ENCODE measurements at regions not wholly inside any gene's neighbourhood (a gene's known extent, or its start where the extent isn't known, plus 50 kb on each side); places are given as distances from the start of the nearest gene placed in this dataset.
"Not testable (repeated sequence)": the region's sequence is repeated elsewhere in the genome, so short reads cannot be mapped to it uniquely, and the experiment has no call there.

DNA sequence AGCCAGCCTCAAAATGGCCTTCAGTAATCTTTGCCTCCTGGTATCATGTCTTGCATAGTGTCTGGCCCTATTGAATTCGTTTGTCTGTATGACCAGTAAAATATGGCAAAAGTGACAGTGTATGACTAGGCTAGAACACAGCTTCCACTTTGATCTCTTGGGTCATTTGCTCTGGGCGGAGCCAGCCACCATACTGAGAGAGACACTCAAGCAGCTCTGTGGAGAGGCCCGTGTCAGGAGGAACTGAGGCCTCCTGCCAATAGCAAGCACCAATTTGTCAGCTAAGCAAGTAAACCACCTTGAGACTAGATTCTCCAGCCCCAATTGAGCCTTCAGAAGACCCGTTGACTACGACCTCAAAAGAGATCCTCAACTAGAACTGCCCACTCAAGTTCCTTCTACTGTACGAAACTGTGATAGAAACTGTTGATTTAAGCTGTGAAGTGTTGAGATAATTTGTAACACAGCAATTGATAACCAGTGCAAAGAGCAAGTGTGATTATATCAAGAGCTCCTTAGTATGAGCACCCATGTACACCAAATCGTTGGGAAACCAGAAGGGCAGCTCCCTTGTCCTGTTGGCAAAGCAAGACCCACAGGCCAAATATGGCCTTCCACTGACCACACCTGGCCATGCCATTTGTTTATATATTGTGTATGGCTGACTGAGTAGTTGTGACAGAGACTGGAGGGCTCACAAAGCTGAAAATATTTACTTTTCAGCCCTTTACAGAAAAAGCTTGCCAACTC, 52.7 kb upstream of the SERBP1 start:
- DNase-seq: no peak

DNA sequence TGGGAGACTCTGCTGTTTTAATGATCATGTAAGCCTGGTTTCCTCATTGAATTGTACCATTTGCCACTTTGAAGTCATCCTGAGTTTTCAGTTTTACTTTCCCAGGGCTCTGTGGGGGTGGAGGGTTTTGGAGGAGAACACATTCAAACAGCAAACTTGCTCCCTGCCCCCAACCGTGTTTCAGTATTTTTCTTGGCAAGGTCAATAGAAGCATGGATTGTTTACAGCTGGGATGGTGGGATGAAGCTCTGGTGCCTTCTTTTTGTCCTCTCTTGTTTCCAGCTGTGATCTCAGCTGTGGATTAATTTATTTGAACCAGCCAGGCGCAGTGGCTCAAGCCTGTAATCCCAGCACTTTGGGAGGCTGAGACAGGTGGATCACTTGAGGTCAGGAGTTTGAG, 54.3 kb upstream of the SERBP1 start:
- no peak for DNase-seq

DNA sequence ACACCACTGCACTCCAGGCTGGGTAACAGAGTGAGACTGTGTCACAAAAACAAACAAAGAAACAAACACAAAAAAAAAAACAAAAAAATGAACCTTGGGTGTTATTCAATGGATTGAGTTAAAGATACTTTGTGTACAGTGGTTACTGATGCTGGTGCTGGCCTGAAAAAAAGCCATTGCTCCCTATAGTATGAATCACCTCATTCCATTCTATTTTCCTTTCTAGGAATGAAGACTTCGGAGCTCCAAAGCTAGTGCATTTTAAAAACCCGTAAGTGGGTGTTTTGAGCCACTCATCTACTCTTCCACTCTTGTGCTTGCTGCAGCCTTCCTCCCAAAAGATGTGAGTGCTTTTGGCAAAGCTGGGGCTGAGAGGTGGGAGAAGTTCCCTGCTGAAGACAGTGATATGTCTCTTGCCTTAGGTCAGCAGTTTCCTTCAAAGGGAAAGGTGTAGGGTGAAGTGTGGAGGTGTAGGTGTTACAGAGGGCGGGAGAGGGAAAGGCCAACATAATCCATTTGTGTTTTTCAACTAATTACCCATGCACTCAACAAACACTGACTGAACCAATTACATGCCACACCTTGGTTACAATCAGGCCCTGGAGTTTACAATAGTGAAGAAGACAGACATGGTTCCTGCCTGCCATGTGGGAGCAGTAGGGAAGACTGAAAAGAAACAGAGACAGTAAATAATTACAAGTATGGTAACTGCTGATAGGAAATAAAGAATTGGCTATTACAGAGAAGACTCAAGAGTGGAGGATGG, 55.0 kb upstream of the SERBP1 start:
- no peak for DNase-seq

DNA sequence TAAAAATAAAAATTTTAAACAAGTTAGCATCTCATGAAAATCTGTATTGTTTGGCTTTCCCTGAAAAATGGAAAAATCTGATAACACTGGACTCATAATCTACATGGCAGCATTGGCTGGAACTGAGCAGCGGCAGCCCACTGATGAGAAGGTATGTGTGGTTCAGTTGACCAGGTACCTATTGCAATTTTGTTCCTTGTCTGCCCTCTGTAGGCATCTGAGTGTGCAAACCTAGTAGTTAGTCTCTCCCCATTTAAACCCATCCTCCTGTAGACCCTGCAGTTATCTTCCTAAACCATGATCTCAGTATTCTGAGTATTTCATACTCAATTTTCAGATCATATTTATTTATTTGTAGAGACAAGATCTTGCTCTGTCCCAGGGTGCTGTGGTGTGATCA, 59.4 kb upstream of the SERBP1 start:
- DNase-seq: peak in 1 of 2 experiments; percentile 26

DNA sequence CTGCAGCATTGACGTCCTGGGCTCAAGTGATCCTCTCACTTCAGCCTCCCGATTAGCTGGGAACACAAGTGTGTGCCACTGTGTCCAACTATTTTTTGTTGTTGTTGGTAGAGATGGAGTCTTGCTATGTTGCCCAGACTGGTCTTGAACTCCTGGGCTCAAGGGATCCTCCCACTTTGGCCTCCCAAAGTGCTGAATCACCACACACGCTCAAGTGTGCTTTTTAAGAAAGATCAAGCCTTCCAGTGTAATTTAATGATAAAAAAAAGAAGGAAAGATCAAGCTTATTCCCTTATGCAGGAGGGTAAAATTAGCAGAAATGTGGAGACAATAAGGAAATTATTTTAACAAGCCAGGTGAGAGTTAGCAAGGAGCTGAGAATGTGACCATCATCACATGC, 61.1 kb upstream of the SERBP1 start:
- DNase-seq: no peak

DNA sequence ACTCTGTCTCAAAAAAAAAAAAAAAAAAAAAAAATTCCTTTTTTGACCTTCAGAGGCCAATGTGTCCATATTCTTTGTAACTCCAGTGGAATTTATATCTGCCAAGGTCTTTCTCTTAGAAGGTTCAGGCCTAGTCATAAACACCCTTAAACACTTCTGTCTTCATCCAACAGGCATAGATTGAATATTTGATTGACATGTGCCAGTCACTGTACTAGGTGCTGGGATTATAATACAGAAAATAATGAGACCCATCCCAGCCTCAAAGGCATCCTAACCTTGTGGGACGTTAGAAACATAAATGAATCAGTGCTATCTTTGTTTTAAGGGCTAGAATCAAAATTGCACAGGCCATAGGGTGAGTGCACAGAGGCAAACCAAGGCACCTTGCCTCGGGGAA, 62.9 kb upstream of the SERBP1 start:
- DNase-seq: no peak

DNA sequence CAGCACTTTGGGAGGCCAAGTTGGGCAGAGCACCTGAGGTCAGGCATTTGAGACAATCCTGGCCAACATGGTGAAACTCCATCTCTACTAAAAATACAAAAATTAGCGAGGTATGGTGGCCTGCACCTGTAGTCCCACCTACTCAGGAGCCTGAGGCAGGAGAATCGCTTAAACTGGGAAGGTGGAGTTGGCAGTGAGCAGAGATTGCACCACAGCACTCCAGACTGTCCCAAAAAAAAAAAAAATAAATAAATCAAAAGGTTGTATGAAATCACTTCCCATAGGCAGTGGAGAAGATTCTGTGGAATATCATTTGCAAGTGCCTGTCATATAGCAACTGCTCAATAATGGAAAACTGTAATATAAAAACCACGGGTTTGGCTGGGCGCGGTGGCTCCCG, 65.1 kb upstream of the SERBP1 start:
- DNase-seq: no peak

DNA sequence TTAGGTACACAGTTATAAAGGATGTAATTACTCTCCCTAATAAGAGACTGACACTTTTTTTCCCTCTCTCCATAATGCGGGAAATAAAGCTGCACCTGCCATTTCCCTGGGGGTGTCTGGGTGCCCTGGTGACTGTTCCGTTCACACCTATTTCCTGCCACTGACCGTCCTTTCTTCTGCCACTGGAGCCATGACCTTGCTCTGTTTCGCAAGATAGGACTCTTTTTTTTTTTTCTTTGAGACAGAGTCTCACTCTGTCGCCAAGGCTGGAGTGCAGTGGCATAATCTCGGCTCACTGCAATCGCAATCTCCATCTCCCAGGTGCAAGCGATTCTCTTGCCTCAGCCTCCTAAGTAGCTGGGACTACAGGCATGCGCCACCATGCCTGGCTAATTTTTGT, 66.1 kb upstream of the SERBP1 start:
- DNase-seq: no peak

DNA sequence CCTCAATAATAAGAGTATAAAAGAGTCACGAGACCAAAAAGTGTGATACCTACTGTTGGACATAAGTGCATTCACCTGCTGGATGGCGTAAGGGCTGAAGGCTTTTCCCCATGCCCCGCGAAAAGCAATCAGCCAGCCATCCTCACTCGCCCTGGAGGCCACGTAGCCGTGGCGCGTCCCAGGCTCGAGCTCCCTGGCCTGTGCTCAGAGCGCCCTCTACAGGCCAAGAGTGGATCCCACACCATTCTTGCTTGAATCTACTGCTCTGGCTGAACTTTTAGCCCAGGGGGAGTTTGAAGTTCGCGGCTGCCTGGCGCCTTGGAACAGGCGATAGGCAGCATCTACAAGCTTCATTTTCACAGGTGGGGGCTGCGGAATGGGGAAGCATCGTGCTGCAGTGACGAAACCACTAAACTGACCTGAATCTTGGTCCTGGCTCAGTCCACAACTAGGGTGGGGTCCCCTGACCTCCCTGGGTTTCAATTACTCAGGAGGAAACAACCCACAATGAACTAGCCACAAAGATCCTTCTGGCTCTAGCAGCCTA, 70.3 kb upstream of the SERBP1 start:
- DNase-seq: peak; percentile 82 to 90

DNA sequence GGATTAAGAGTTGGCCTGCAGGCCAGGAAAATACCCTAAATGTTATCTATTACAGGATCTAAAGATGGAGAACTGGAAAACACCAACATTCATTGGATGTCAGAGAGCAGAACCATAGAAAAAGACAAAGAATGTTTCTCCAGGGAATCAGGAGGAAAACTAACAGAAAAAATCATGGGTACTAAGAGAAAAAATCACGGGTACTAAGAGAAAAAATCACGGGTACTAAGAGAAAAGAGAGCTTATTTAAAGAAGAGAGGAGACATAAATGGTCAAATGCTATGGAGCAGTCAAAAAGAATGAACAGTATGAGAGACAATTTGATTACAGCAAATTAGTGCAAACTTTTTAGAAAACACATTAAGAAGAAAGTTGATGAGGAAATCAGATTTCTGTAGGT, 73.8 kb upstream of the SERBP1 start:
- DNase-seq: no peak

DNA sequence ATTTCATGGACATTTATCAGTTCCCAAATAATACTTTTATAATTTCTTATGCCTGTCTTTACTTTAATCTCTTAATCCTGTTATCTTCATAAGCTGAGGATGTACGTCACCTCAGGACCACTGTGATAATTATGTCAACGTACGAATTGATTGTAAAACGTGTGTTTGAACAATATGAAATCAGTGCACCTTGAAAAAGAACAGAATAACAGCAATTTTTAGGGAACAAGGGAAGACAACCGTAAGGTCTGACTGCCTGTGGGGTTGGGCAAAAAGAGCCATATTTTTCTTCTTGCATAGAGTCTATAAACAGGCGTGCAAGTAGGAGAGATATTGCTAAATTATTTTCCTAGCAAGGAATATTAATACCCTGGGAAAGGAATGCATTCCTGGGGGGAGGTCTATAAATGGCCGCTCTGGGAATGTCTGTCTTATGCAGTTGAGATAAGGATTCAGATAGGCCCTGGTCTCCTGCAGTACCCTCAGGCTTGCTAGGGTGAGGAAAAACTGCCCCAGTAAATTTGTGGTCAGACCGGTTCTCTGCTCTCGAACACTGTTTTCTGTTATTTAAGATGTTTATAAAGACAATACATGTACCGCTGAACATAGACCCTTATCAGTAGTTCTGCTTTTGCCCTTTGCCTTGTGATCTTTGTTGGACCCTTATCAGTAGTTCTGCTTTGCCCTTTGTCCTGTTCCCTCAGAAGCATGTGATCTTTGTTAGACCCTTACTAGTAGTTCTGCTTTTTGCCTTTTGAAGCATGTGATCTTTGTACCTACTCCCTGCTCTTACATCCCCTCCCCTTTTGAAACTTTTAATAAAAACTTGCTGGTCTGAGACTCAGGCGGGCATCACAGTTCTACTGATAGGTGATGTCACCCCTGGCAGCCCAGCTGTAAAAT, 83.4 kb upstream of the SERBP1 start:
- not testable (repeated sequence) for DNase-seq

DNA sequence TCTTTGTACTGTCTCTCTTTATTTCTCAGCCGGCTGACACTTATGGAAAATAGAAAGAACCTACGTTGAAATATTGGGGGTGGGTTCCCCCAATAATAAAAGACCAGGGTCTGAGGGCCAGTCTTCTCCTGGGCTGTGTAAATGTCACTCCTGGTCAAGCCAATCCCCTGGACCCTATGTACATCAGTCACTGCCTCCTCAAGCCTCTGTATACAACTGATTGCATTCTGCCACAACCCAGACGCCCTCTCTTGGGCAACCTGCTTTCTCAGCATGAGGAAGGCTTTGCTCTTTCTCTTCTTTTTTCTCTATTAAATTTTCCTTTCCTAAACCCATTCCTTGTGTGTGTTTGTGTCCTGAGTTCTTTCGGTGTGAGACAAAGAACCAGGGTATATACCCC, 84.1 kb upstream of the SERBP1 start:
- DNase-seq: no peak

DNA sequence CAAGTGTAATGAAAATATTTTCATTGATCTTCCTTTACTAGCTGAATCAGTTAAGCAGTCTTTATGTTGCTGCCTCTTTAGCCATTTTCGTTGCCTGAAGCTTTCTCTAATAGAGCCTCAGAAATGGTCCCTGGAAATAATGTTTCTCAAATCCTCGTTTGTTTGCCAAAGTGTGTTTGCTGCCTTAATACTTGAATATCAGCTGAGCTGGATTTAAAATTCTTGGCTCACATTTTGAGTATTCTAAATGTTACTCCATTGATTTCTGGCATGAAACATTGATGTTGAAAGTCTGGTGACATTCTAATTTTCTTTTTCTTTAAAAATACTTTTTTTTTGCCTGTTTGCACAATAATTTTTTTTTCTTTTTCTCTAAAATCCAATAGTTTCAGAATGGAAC, 84.6 kb upstream of the SERBP1 start:
- DNase-seq: no peak

DNA sequence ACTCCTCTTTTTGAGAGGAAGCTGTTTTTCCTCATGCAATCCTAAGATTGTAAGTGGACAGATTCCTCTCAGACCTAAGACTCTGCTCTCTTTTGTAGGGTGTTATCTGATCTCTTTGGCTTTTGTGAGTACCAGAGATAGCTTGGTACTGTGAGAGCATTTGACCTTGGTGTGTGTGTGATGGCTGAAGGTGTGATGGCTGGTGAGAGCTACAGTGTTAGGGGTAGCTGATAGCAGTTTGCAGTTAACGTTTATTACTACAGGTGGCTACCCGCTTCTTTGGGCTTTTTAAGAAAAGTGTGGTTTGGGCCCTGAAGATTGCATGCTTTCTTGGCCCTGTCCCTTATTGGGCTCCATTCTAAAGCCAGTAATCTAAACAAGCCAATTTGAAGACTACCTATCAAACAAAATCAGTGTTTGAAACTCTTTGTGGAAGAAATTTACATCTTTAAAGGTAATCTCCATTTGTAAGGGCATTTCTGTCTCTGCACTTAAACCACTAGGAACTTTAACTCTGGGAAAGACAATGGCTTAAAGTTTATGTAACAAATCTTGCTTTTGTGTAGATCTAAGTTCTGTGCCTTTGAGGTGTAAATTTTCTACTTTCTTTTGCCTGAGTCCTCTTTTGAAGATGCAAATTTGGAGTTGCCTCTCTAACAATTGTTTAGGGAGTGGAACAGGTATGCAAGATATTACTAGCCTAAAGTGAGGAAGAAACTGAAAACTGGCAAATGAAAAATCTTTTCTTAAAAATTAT, 85.3 kb upstream of the SERBP1 start:
- no peak for DNase-seq

DNA sequence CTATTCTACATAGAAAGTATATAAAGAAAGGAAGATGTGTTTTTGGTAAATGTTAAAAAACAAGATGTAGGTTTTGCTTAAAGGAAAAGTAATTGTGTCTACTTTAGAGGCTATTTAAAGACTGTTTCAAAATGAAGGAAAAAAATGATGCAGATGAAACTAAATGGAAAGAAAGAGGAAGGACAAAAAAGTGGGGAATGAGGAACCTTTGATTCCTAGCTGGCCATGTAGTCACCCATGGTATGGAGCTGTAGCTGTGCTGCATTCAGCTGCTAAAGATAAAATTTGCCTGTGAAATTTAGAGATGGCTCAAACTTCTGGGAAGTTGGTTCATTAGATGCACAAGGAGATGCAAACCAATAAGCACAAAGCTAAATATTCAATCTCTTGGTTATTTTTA, 86.8 kb upstream of the SERBP1 start:
- DNase-seq: no peak

DNA sequence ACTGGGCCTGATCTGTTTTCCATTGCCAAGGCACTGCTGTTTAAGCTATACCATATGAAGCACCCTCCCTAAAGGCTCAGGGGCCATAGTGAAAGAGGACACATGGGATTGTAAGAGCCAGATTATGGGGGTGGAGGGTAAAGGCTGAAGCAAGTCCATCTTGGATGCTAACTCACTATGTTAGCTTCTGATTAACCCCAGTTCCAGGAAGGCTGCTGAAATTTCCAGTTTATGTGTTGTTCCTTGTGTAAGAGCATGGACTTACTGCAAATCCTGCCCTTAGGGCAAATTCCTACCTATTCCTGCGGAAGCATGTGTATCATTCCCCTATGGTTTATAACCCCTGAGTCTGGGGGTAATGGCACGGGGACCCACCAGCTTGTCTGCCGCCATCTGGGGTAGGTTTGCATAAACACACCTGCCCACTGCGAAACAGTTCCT, 91.8 kb upstream of the SERBP1 start:
- no peak for DNase-seq

DNA sequence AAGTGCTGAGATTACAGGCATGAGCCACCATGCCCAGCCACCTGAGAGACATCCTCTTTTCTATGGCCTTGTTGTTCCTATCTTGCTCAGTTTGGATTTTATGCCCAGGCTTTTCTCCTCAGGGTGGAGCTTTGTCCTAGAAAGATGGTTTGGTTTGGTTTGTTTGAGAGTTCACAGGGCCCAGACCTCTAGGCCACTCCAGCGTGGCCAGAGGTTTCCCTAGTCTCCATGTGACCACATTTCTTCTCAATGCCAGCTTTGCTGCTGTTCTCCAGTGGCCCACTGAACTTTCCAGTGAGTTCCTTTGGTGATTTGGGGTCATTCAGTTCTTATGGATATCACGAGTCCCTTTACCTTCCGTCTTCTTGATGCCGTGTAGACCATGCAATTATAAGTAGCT, 92.6 kb upstream of the SERBP1 start:
- DNase-seq: no peak

DNA sequence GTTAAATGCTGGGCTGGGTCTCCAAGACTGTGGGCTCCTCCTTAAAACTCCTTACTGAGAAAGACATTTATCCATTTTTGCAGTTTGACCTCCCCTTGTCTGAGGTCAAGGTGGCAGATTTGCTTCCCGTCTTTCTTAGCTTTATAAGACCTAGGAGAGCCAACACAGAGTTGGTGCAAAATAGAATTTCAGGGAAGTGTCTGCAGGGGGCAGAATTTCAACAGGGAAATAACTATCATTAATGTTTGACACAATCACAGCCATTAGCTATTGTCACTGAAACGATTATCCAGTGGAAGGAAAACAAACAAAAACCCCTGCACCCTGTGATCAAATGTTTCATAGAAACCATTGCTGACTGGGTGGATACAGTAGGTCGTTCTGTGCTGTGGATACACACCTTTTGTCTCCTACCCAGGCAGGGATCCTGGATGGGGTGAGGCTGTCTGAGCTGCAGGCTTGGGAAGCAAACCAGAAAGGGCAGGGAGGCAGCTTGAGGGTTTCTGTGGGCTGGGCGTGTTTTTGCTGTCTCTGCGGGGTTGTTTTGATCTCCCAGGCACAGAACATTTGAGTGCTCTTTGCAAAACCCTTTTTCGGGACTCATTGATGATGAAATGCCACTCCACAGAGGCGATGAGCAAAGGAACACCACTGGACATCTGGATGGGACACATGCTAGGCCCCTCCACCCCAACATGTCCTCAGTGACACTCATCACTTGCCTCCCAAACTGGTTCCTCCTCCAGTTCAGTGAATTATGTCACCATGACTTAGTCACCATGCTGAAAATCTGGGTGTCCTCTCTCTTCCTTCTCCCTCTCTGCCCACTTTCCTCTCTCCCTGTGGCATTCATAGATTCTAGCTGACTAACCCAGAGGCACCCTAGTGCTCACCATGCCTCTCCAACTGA, 94.2 kb upstream of the SERBP1 start:
- DNase-seq: peak in 1 of 2 experiments; percentile 3

DNA sequence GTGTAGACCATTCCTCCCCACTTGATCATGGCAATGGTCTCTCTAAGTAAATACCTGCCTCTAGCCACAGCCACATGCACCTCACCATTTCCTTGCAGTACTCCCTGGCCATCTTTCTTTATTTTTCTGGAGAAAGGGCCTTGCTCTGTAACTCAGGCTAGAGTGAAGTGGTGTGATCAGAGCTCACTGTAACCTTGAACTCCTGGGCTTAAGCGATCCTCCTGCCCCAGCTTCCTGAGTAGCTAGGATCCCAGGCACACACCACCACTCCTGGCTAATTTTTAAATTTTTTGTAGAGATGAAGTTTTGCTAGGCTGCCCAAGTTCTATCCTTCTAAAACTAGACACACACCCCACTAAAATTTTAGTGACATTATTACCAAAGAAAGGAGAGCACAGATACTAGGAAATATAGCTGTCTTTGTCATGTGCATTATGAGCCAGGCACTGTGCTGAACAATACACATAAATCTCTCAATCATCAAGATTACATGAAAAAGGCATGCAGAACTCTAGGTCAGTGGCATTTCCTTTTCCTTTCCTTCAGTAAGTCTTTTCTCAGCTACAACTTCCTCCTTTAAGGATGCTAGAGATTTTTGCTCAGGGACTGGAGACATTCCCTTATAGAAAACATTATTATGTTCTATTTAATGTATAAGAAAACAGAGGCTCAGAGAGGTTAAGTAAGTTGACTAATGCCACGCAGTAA, 95.0 kb upstream of the SERBP1 start:
- DNase-seq: no peak

DNA sequence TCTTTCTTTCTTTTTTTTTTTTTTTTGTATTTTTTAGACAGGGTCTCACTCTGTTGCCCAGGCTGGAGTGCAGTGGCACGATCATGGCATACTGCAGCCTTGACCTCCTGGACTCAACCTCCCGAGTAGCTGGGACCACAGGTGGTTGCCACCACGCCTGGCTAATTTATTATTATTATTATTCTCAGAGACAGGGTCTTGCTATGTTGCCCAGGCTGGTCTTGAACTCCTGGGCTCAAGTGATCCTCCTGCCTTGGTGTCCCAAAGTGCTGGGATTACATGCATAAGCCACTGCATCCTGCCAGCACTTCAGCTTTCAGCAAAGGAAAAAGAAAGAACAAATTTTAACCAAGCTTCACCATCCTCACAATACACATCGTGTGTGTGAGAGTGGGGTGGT, 97.9 kb upstream of the SERBP1 start:
- DNase-seq: no peak

DNA sequence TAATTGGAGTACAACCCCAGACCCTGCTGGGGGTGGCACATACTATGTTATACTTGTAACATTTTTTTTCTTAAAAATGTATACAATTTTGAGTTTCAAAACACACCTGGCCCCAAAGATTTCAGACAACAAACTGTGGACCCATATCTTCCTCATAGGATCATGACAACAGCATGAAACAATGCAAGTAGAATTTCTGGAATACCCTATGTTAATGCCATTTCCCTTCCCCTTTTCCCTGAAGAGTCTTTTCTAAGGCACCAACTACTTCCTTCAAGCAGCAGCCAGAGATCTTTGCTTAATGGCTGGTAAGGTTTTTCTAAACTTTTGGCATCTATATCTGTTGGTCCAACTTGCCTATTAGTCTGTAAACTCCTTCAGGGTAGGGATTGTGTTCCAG, 99.9 kb upstream of the SERBP1 start:
- no peak for DNase-seq

All from NCI-H524 (cell line).